Esophagus squamous epithelium (tissue), 4 donors: ENCODE measurements at regions not wholly inside any gene's neighbourhood (a gene's known extent, or its start where the extent isn't known, plus 50 kb on each side); places are given as distances from the start of the nearest gene placed in this dataset.

ENCODE experiments used
- CTCF ChIP-seq, 6 experiments: fragments of 450-650 bp in 4 of 6; fragments of 200-600 bp in 2 of 6; sonication (generic) in 2 of 6; IDR thresholded peaks; one replicate each; pipeline ENCODE4 v1.5.1; 2016 to 2019; ENCODE audit warnings: antibody characterized with exemption in 6 of 6, mild to moderate bottlenecking in 4 of 6, moderate library complexity in 4 of 6
- POLR2A ChIP-seq, 4 donors: fragments of 450-650 bp; IDR thresholded peaks; one replicate each; pipeline ENCODE4 v1.6.1; 2017; ENCODE audit warnings: antibody characterized with exemption in 4 of 4, mild to moderate bottlenecking in 4 of 4, moderate library complexity in 3 of 4

- TF ChIP-seq POLR2A (IDR thresholded peaks at IDR 0.05) (no peak), CTCF (IDR thresholded peaks at IDR 0.05) (no peak)
Observed at GRCh38 chr21:15406791-15407190, 323.0 kb upstream of the USP25 start.
